GM21619 (cell line): ENCODE measurements at regions not wholly inside any gene's neighbourhood (a gene's known extent, or its start where the extent isn't known, plus 50 kb on each side); places are given as distances from the start of the nearest gene placed in this dataset.

Experiments
- ATAC-seq: cut with Tn5 transposase; IDR thresholded peaks from one replicate; pipeline ENCODE4 v1.9.1; 2021; ENCODE audit not compliant: unreplicated experiment

- ATAC-seq = no peak
Measured at GRCh38 chr9:13369431-13369830, 89.9 kb upstream of the MPDZ start.

- no peak for ATAC-seq
Measured at GRCh38 chr9:13367784-13368183, 88.3 kb upstream of the MPDZ start.

- ATAC-seq = no peak
Measured at GRCh38 chr9:13364271-13365000, 84.9 kb upstream of the MPDZ start.

DNA sequence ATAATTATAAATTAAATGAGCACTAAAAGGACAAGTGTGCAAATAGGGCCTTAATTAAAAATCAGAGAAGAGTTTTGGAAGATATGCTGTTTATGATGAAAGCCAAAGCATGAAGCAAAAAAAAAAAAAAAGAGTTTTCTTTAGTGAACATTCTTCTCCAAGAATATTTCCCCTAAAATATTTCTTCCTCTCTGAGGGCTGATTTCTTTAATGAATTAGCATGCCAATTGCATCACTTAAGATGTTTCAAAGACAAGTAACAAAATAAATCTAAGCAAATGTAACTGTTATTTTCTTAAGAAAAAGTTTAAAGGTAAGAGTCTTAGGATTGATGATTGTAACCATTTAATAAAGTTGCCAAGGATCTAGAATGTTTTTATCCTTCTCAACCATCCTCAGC, 81.6 kb upstream of the MPDZ start:
- ATAC-seq = no peak

DNA sequence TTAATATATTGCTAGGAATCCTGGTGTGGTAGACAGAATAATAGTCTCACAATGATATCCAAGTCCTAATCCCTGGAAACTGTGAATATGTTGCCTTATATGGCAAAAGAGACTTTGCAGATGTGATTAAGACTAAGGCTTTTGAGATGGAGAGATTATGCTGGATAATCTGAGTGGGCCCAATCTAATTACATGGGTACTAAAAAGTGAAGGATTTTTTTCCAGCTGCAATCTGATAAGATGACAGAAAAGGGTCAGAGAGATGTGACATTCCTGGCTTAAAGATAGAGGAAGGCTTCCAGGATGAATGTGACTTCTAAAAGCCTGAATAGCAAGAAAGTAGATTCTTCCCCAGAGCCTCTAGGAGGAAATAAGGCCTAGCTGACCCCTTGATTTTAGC, 80.7 kb upstream of the MPDZ start:
- no peak for ATAC-seq

GRCh38 chr9:13358128-13358527, 78.6 kb upstream of the MPDZ start:
- ATAC-seq = no peak

DNA sequence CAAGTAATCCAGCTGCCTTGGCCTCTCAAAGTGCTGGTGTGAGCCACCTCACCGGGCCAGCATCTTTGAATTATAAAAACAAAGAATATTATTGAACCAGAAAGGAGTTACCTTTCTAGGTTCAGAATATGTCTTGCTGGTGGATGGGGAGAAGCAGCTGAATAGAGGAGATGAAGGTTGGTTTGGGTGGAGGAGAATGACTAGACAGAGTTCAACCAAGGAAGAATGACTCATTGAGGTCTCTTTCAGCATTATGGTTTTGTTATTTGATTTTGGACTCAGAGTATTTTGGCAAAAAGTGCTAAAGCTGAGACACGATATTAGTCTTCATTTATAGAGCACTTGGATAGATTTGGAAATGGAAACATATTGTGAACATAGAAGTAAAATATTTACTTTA, 75.2 kb upstream of the MPDZ start:
- no peak for ATAC-seq

GRCh38 chr9:13352451-13352979, 73.0 kb upstream of the MPDZ start:
- no peak for ATAC-seq

DNA sequence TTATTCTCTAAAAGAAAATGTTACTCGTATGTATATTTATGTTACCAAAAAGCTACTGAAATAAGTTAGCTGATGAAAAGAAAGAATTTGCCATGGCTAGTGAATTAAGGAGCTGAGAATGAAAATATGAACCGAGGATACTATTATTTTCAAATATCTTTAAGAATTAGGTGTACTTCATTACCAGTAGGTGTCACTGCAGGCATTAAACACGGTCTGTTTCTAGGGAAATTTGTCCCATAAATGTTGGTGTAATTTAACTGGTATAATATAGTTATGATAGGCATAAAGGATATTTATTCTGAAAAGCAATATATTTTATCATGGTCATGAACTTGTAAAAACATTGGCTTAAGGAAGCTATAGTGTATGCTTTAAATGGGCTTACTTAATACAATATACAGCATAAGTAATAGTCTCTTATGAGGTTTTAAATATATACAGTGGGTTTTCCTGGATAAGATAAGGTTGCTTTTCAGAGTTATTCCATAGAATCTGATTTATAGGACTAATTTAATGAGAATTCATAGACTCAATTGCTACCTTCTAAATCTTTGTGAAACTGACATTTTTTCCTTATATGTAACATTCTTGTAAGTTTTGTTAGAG, 72.4 kb upstream of the MPDZ start:
- no peak for ATAC-seq

- ATAC-seq = no peak
Measured at GRCh38 chr9:13332571-13332970, 53.1 kb upstream of the MPDZ start.

DNA sequence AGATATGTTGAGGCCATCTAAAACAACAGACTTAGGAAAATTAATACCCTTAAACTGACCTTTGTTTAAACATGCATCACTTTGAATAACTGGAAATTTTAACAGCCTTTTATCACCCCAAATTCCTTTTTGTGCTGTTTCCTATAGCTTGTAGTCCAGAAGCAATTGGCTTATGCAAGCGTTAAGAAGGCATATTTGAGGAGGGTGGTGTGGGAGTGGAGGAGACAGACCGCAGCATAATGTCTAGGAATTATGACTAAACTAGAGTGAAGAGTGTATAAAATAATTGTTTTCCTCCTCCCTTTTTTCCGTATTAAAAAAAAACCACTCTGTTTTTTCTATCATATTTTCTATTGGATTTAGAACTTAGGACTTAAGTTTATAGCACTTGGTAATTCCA, 51.8 kb upstream of the MPDZ start:
- no peak for ATAC-seq

- no peak for ATAC-seq
Measured at GRCh38 chr9:13330396-13331004, 51.0 kb upstream of the MPDZ start.
